ENCODE measurements at regions not wholly inside any gene's neighbourhood (a gene's known extent, or its start where the extent isn't known, plus 50 kb on each side); places are given as distances from the start of the nearest gene placed in this dataset.

GRCh38 chr3:107436029-107436428 lies 58.8 kb downstream of the CCDC54 start:
- TF ChIP-seq CTCF (IDR thresholded peaks at IDR 0.05; ENCODE audit: insufficient read depth, low read length, poor library complexity, severe bottlenecking) (no peak), EZH2phosphoT487 (conservative IDR thresholded peaks at IDR 0.05; ENCODE audit: low read length) (no peak)

Data from SU-DHL-6 (cell line).